ENCODE measurements at regions not wholly inside any gene's neighbourhood (a gene's known extent, or its start where the extent isn't known, plus 50 kb on each side); places are given as distances from the start of the nearest gene placed in this dataset.

DNA sequence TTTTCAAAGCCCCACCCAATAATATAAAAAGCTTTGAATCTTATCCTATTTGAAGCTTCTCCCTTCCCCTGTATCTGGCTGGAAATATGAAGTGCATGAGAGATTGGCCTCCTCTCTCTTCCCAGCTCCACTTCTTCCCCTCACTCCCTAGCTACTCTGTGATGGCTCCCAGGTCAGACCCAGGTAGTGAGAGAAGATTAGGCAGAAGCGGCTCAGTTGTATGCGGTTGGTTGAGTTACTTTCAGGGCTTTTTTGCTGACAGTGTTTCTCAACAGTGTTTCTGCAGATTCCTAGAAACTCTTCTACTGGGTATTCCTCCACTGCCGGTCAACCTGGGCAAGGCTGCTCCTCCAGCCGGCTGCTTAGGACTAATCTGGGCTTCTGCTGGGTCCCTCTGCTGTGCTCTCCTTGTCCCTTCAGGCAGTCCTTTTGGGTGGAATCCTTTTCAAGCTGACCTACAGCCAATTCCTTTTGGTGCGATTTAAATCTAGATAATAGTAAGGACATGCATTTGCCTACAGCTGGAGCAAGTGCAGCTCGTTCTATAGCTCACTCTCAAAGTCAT lies 87.4 kb upstream of the SLC7A11 start:
- intact Hi-C loops (cut with micrococcal nuclease) (no loop called here), dilution Hi-C loops (cut with HindIII; ENCODE audit: low sequenced_read_pairs, unreplicated experiment) (no loop called here)

More for the DNA sequence above, 87.4 kb upstream of the SLC7A11 start:
- ChIA-PET CTCF (no interaction called here), POLR2A (ENCODE audit: unreplicated experiment) (no interaction called here)
- Histone ChIP-seq H2AK9ac (replicated peaks; ENCODE audit: low read depth, low read length, poor library complexity) (no peak overlapping the region), H2BK5ac (ENCODE audit: low read depth, low read length, poor library complexity, severe bottlenecking) (no peak overlapping the region), H4K91ac (ENCODE audit: insufficient read depth, low read depth, low read length) (no peak overlapping the region; the same call in 1 of the 2 replicates), H4K8ac (ENCODE audit: low read depth in 2 of 2, low read length in 2 of 2) (no peak overlapping the region), H3K4me3 (ENCODE audit: insufficient read depth, low read depth, low read length) (no peak overlapping the region), H3K56ac (ENCODE audit: extremely low read depth, insufficient read depth, low read length) (no peak overlapping the region), H3K9me3 (ENCODE audit: control insufficient read depth, insufficient read depth, low read length) (peaks cover 2% of the 10 kb centered on the region; the same call in 1 of the 2 replicates), H2BK15ac (ENCODE audit: low read depth, low read length) (no peak overlapping the region), H3K9ac (ENCODE audit: low read depth, low read length) (no peak overlapping the region), H2BK20ac (ENCODE audit: low read depth, low read length) (no peak overlapping the region), H3K79me1 (ENCODE audit: low read depth in 1 of 2, low read length in 2 of 2) (no peaks in the 10 kb centered on the region), H3K27me3 (ENCODE audit: control insufficient read depth, insufficient read depth, low read length) (no peaks in the 10 kb centered on the region), H3K4me1 (ENCODE audit: control insufficient read depth, insufficient read depth, low read length) (no peaks in the 10 kb centered on the region), H3K18ac (ENCODE audit: low read depth, low read length) (no peak overlapping the region), H4K5ac (ENCODE audit: low read depth, low read length) (no peak overlapping the region), H2AK5ac (ENCODE audit: low read depth, low read length) (no peak overlapping the region), H4K20me1 (ENCODE audit: insufficient read depth, low read length) (no peaks in the 10 kb centered on the region), H3K23ac (ENCODE audit: low read depth, low read length) (no peak overlapping the region), H3K9me1 (ENCODE audit: insufficient read depth, low read length) (no peaks in the 10 kb centered on the region), H3K4ac (ENCODE audit: low read depth, low read length) (no peak overlapping the region), H3K4me2 (ENCODE audit: low read depth, low read length) (no peak overlapping the region), H3K27ac (ENCODE audit: insufficient read depth, low read length) (no peak overlapping the region), H3K14ac (replicated peaks; ENCODE audit: low read depth, low read length) (no peak overlapping the region), H3K36me3 (ENCODE audit: control insufficient read depth, insufficient read depth, low read length) (no peaks in the 10 kb centered on the region), H2AFZ (replicated peaks; ENCODE audit: low read length, poor library complexity) (no peak overlapping the region), H2BK120ac (ENCODE audit: low read depth, low read length) (no peak overlapping the region)
- DNase-seq: no peak
- in situ Hi-C loops (cut with MboI; ENCODE audit: low sequenced_read_pairs): no loop called here
- WGBS, 2 experiments (ENCODE audit: extremely low coverage in 2 of 2, insufficient read length in 1 of 2): 100% methylated on average over 1 of the region's 6 CpGs; no CpG with 5 or more reads in 1 of the 2 experiments
- BruUV-seq (replicated peaks): no TSS peak
- no peak for ATAC-seq (ENCODE audit: low read depth)
- TF ChIP-seq RFX5 (IDR thresholded peaks at IDR 0.05; ENCODE audit: low read depth, low read length) (no peak), SMC3 (IDR thresholded peaks at IDR 0.05; ENCODE audit: low read depth, low read length) (no peak), MAFK (IDR thresholded peaks at IDR 0.05; ENCODE audit: low read depth, low read length) (no peak), FOS (IDR thresholded peaks at IDR 0.05; ENCODE audit: low read depth, low read length) (no peak), CHD1 (IDR thresholded peaks at IDR 0.05; ENCODE audit: low read depth, low read length) (no peak), RAD21 (IDR thresholded peaks at IDR 0.05; ENCODE audit: low read length) (no peak), NFE2L2 (IDR thresholded peaks at IDR 0.05; ENCODE audit: low read depth, low read length) (no peak), MAZ (IDR thresholded peaks at IDR 0.05; ENCODE audit: borderline replicate concordance, low read depth, low read length) (no peak), RCOR1 (IDR thresholded peaks at IDR 0.05; ENCODE audit: insufficient replicate concordance, low read length) (no peak), BHLHE40 (IDR thresholded peaks at IDR 0.05; ENCODE audit: low read depth, low read length) (no peak), CEBPB (IDR thresholded peaks at IDR 0.05; ENCODE audit: low read depth, low read length) (no peak), POLR2A (IDR thresholded peaks at IDR 0.05; ENCODE audit: low read depth, low read length) (no peak)
- TF ChIP-seq, protein P1, sequence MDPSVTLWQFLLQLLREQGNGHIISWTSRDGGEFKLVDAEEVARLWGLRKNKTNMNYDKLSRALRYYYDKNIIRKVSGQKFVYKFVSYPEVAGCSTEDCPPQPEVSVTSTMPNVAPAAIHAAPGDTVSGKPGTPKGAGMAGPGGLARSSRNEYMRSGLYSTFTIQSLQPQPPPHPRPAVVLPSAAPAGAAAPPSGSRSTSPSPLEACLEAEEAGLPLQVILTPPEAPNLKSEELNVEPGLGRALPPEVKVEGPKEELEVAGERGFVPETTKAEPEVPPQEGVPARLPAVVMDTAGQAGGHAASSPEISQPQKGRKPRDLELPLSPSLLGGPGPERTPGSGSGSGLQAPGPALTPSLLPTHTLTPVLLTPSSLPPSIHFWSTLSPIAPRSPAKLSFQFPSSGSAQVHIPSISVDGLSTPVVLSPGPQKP (IDR thresholded peaks at IDR 0.05; ENCODE audit: borderline replicate concordance, low read depth, low read length): no peak
- TF ChIP-seq, protein P2, sequence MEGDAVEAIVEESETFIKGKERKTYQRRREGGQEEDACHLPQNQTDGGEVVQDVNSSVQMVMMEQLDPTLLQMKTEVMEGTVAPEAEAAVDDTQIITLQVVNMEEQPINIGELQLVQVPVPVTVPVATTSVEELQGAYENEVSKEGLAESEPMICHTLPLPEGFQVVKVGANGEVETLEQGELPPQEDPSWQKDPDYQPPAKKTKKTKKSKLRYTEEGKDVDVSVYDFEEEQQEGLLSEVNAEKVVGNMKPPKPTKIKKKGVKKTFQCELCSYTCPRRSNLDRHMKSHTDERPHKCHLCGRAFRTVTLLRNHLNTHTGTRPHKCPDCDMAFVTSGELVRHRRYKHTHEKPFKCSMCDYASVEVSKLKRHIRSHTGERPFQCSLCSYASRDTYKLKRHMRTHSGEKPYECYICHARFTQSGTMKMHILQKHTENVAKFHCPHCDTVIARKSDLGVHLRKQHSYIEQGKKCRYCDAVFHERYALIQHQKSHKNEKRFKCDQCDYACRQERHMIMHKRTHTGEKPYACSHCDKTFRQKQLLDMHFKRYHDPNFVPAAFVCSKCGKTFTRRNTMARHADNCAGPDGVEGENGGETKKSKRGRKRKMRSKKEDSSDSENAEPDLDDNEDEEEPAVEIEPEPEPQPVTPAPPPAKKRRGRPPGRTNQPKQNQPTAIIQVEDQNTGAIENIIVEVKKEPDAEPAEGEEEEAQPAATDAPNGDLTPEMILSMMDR (conservative IDR thresholded peaks at IDR 0.05; ENCODE audit: low read depth, low read length): no peak
